ENCODE measurements at regions not wholly inside any gene's neighbourhood (a gene's known extent, or its start where the extent isn't known, plus 50 kb on each side); places are given as distances from the start of the nearest gene placed in this dataset.

DNA sequence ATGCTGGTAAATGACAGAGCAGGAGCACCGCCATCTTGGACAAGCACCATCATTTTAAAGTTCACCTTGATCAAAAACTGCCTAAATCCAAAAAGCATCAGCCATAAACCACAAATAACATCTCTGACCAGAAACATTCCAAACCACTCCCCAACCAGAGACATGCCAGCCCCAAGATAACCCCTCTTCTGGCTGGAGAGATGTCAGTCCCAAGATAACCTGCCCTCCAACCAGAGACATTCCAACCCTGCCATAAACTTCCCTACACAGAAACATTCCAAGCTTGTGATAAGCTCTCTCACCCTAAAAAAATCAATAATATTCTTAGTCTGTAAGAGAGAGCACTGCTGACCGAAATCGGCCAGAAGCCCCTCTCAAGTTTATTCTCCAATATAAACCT, 659.3 kb downstream of the XPNPEP1 start:
- no peak overlapping the region for H3K4me3 ChIP-seq (ENCODE audit: low read depth, low read length)
- TF ChIP-seq CTCF (IDR thresholded peaks at IDR 0.05; ENCODE audit: insufficient read depth, low read depth, low read length): no peak
- no peak for DNase-seq (ENCODE audit: low read depth)

DNA sequence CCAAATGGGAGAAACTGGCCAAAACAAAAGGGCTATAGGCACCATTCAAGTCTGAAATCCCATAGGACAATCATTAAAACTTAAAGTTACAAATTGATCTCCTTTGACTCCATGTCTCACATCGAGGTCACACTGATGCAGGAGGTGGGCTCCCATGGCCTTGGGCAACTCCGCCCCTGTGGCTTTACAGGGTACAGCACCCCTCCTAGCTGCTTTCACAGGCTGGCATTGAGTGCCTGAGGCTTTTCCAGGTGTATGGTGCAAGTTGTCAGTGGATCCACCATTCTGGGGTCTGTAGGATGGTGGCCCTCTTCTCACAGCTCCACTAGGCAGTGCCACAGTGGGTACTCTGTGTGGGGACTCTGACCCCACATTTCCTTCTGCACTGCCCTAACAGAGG, 662.1 kb downstream of the XPNPEP1 start:
- no peak for TF ChIP-seq CTCF (IDR thresholded peaks at IDR 0.05; ENCODE audit: insufficient read depth, low read depth, low read length)
- DNase-seq (ENCODE audit: low read depth): no peak
- no peak overlapping the region for H3K4me3 ChIP-seq (ENCODE audit: low read depth, low read length)

DNA sequence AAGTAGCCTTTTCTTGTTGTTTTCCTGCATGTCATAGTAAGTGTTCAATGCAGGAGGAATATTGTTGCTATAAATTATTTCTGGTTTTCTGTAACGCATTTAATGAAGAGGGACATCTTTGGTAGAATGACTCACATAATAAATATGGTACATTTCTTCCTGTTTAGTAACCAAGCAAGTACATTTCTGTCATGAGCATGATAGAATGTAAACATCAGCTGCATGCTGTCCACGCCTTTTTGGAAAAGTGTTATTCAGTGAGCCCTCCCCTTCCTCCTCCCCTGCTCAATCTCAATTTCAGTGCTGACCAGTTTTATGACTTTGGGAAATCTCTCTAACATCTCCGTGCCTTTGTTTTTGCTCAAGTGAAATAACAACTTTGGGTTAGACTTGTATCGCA, 664.0 kb downstream of the XPNPEP1 start:
- peak; percentile 88 for DNase-seq (ENCODE audit: low read depth)
- no peak overlapping the region for H3K4me3 ChIP-seq (ENCODE audit: low read depth, low read length)
- TF ChIP-seq CTCF (IDR thresholded peaks at IDR 0.05; ENCODE audit: insufficient read depth, low read depth, low read length): no peak

GRCh38 chr10:109253306-109253705, 670.0 kb downstream of the XPNPEP1 start:
- no peak overlapping the region for H3K4me3 ChIP-seq (ENCODE audit: low read depth, low read length)
- no peak for TF ChIP-seq CTCF (IDR thresholded peaks at IDR 0.05; ENCODE audit: insufficient read depth, low read depth, low read length)
- no peak for DNase-seq (ENCODE audit: low read depth)

- H3K4me3 ChIP-seq (ENCODE audit: low read depth, low read length): no peak overlapping the region
- TF ChIP-seq CTCF (IDR thresholded peaks at IDR 0.05; ENCODE audit: insufficient read depth, low read depth, low read length): no peak
- DNase-seq (ENCODE audit: low read depth): no peak
Measured at GRCh38 chr10:109250152-109250551, 673.2 kb downstream of the XPNPEP1 start.

DNA sequence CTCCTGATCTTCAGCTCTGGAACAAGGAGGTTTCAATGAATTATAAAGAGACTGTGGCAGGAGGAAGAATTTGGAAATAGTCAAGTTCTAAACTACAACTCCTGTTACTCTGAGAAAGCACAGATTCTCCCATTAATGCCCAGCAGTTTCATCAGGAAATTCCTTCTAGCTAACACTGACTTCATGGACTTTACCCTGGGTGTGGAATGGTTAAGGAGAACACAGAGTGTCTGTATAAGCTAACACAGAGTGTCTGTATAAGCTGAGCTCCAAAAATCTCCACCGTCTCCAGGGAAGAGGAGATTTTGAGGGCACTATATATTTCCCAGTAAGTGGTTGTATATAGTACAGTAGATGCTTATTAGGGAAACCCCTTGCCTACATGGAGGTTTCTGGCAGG, 675.5 kb downstream of the XPNPEP1 start:
- H3K4me3 ChIP-seq (ENCODE audit: low read depth, low read length): no peak overlapping the region
- TF ChIP-seq CTCF (IDR thresholded peaks at IDR 0.05; ENCODE audit: insufficient read depth, low read depth, low read length): no peak
- DNase-seq (ENCODE audit: low read depth): no peak

- DNase-seq (ENCODE audit: low read depth): no peak
- no peak overlapping the region for H3K4me3 ChIP-seq (ENCODE audit: low read depth, low read length)
- TF ChIP-seq CTCF (IDR thresholded peaks at IDR 0.05; ENCODE audit: insufficient read depth, low read depth, low read length): no peak
Measured at GRCh38 chr10:109245821-109246220, 677.5 kb downstream of the XPNPEP1 start.

Measured in fibroblast of villous mesenchyme (primary cell).